Esophagus muscularis mucosa (tissue), 4 donors: ENCODE measurements at regions not wholly inside any gene's neighbourhood (a gene's known extent, or its start where the extent isn't known, plus 50 kb on each side); places are given as distances from the start of the nearest gene placed in this dataset.
A peak's percentile ranks its signal among the peaks of the same experiment; 100 is the strongest.

Experiments used
- DNase-seq: peaks from one replicate; pipeline ENCODE4 v3.0.0-alpha.2; 2017; ENCODE audit errors: extremely low spot score
- H3K27ac ChIP-seq, 4 donors: fragments of 200-600 bp; sonication (generic); replicated peaks in 1 of 4; 1 replicate in 3 of 4; 2 replicates in 1 of 4; pipeline ENCODE4 v1.5.1; 2016 to 2019; ENCODE audit warnings: mild to moderate bottlenecking in 1 of 4
- H3K27me3 ChIP-seq, 4 donors: fragments of 200-600 bp; sonication (generic); one replicate each; pipeline versions ENCODE4 v1.5.1 to v1.6.0; 2016 to 2019
- H3K36me3 ChIP-seq, 4 donors: fragments of 200-600 bp; sonication (generic); one replicate each; pipeline ENCODE4 v1.5.1; 2016 to 2019
- H3K4me1 ChIP-seq, 4 donors: fragments of 200-600 bp; sonication (generic); one replicate each; pipeline ENCODE4 v1.5.1; 2016 to 2019
- H3K4me3 ChIP-seq, 4 donors: fragments of 200-600 bp; sonication (generic); 1 replicate in 2 of 4; 2 replicates in 2 of 4; pipeline ENCODE4 v1.5.1; 2016 to 2019; ENCODE audit warnings: mild to moderate bottlenecking in 4 of 4, moderate library complexity in 1 of 4
- H3K9me3 ChIP-seq, 4 donors: fragments of 200-600 bp; sonication (generic); 1 replicate in 3 of 4; 2 replicates in 1 of 4; pipeline ENCODE4 v1.5.1; 2016 to 2019
- EP300 ChIP-seq: sonication (generic); formaldehyde crosslinking; IDR thresholded peaks from one replicate; pipeline ENCODE4 v1.6.1; 2017; ENCODE audit warnings: antibody characterized with exemption
- POLR2A ChIP-seq: fragments of 450-650 bp; IDR thresholded peaks from one replicate; pipeline ENCODE4 v1.6.1; 2017; ENCODE audit warnings: antibody characterized with exemption, moderate library complexity, mild to moderate bottlenecking, low read depth
- POLR2AphosphoS5 ChIP-seq, 2 donors: sonication (generic); formaldehyde crosslinking; IDR thresholded peaks; one replicate each; pipeline ENCODE4 v1.6.1; 2017; ENCODE audit warnings: antibody characterized with exemption in 2 of 2
- WGBS: methylation state at CpG from one replicate; pipeline ENCODE4 v1.1.5; 2018; 5-methylcytosine and 5-hydroxymethylcytosine counted together
- intact Hi-C: fragments of 100-400 bp; cut with DNase I; formaldehyde crosslinking; loops from one replicate; pipeline ENCODE4 v1.15.1; 2023
- TF ChIP-seq, protein P1 (sequence below), 3 experiments: fragments of 200-600 bp in 2 of 3; fragments of 450-650 bp in 1 of 3; sonication (generic) in 2 of 3; IDR thresholded peaks; one replicate each; pipeline ENCODE4 v1.5.1; 2017 to 2019; ENCODE audit warnings: antibody characterized with exemption in 3 of 3, mild to moderate bottlenecking in 2 of 3, moderate library complexity in 1 of 3

DNA sequence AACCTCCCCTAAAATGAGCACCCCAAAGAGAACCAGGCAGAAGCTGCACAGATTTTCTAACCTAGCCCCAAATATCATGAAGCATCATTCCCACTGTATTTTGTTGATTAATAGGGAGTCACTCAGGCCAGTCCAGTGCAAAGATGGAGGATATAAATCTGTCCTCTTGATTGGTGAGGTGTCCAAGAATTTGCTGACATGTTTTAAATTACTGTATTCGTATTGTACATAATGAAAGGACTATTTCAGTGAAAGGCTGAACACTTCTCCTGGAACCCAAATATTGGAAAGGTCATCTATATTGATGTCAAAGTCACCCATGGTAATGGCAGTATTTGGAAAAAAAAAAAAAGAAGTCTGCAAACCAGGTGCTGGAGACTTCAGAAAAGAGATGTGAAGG, 477.5 kb downstream of the RMST start:
- peaks cover 0 to 40% (median 38%) of the 10 kb centered on the region in 4 donors for H3K4me1 ChIP-seq
- no peaks in the 10 kb centered on the region for H3K9me3 ChIP-seq
- no peaks in the 10 kb centered on the region for H3K27me3 ChIP-seq
- no peaks in the 10 kb centered on the region for H3K36me3 ChIP-seq
- H3K27ac ChIP-seq: peak overlapping the region; percentile 47 to 69 (median 62)
- WGBS: 64% methylated on average over 1 of the region's 1 CpG
- H3K4me3 ChIP-seq: no peak overlapping the region
- intact Hi-C loops: no loop called here
- DNase-seq: no peak
- no peak for TF ChIP-seq POLR2AphosphoS5 (IDR thresholded peaks at IDR 0.05)
- TF ChIP-seq POLR2A: no peak
- TF ChIP-seq, protein P1, sequence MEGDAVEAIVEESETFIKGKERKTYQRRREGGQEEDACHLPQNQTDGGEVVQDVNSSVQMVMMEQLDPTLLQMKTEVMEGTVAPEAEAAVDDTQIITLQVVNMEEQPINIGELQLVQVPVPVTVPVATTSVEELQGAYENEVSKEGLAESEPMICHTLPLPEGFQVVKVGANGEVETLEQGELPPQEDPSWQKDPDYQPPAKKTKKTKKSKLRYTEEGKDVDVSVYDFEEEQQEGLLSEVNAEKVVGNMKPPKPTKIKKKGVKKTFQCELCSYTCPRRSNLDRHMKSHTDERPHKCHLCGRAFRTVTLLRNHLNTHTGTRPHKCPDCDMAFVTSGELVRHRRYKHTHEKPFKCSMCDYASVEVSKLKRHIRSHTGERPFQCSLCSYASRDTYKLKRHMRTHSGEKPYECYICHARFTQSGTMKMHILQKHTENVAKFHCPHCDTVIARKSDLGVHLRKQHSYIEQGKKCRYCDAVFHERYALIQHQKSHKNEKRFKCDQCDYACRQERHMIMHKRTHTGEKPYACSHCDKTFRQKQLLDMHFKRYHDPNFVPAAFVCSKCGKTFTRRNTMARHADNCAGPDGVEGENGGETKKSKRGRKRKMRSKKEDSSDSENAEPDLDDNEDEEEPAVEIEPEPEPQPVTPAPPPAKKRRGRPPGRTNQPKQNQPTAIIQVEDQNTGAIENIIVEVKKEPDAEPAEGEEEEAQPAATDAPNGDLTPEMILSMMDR (IDR thresholded peaks at IDR 0.05): no peak
- TF ChIP-seq EP300: no peak

DNA sequence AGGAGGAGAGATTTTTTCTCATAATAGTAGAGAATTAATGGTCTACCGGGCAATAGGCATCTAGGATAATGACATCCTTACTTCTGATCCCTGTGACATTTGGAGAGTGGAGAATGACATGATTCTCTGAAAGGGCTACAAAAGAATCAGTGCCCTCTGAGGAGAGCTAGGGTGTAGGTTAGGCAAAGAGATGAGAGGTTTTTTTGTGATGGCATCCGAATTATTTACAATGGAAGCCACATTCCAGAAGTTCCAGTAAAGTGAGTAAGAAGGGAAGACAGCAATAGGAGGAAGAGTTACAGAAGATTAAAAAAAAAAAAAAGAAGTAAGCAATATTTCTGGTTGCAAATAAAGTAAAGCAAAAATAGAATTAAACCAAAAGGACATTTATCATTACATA, 478.0 kb downstream of the RMST start:
- Histone ChIP-seq H3K4me1 (peaks cover 0 to 40% (median 38%) of the 10 kb centered on the region in 4 donors), H3K27ac (peak overlapping the region; percentile 47 to 69 (median 62)), H3K36me3 (no peaks in the 10 kb centered on the region), H3K9me3 (no peaks in the 10 kb centered on the region), H3K4me3 (no peak overlapping the region), H3K27me3 (no peaks in the 10 kb centered on the region)
- WGBS: 48% methylated on average over 2 of the region's 2 CpGs
- DNase-seq: no peak
- intact Hi-C loops: no loop called here
- TF ChIP-seq, protein P1 (IDR thresholded peaks at IDR 0.05): no peak
- peak in 1 of 2 donors; percentile 16 for TF ChIP-seq POLR2AphosphoS5 (IDR thresholded peaks at IDR 0.05)

DNA sequence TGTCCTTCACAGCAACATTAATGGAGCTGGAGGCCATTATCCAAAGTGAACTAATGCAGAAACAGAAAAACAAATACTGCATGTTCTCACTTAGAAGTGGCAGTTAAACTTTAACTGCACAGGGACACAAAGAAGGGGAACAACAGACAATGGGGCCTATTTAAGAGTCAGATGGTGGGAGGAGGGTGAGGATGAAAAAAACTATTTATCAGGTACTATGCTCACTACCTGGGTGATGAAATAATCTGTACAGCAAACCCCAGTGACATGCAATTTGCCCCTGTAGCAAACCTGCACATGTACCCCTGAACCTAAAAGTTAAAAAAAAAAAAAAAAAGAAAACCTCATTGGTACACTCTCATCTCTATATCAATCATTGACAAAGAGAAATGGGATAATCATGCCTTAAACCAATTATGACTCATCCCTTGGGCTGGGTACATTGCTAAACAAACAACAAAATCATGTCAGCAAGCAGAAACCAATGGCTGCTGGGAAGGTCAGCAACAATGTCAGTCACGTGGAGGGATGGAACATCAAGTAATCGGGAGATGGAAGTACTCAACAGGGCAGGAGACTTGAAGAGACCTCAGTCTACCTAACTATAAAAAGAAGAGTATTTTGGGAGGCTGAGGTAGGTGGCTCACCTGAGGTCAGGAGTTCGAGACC, 479.2 kb downstream of the RMST start:
- intact Hi-C loops: no loop called here
- no peak overlapping the region for H3K27ac ChIP-seq
- 89% methylated on average over 3 of the region's 3 CpGs for WGBS

DNA sequence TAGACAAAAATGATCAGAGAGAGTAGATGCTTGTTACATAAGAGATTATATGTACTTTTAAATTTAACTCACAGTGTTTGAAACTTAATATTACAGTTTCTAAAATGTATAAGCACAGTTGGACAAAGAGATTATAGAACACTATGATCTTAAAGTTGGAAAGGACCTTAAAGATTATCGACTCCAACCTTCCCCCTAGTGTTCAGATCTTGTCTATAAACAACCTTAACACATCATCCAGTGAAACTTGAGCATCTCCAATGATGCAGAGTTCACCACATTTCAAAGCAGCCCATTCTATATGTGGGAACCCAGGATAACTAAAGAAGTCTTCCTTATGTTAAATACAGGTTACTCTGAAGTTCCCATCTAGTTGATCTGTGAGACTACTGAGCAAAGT, 480.8 kb downstream of the RMST start:
- TF ChIP-seq, protein P1 (IDR thresholded peaks at IDR 0.05): no peak
- TF ChIP-seq POLR2AphosphoS5 (IDR thresholded peaks at IDR 0.05) (no peak), EP300 (no peak), POLR2A (no peak)
- no peak for DNase-seq
- H3K27me3 ChIP-seq: no peaks in the 10 kb centered on the region
- H3K27ac ChIP-seq: no peak overlapping the region
- H3K4me3 ChIP-seq: no peak overlapping the region
- no peaks in the 10 kb centered on the region for H3K36me3 ChIP-seq
- no peaks in the 10 kb centered on the region for H3K9me3 ChIP-seq
- peaks cover 0 to 29% (median 27%) of the 10 kb centered on the region in 4 donors for H3K4me1 ChIP-seq
- intact Hi-C loops: no loop called here
- 52% methylated on average over 1 of the region's 1 CpG for WGBS

More for the DNA sequence above, 479.2 kb downstream of the RMST start:
- TF ChIP-seq, protein P1 (IDR thresholded peaks at IDR 0.05): no peak
- TF ChIP-seq POLR2AphosphoS5 (IDR thresholded peaks at IDR 0.05) (no peak), EP300 (no peak), POLR2A (no peak)
- no peaks in the 10 kb centered on the region for H3K36me3 ChIP-seq
- H3K9me3 ChIP-seq: no peaks in the 10 kb centered on the region
- H3K4me3 ChIP-seq: no peak overlapping the region
- H3K27me3 ChIP-seq: no peaks in the 10 kb centered on the region
- H3K4me1 ChIP-seq: peaks cover 0 to 40% (median 38%) of the 10 kb centered on the region in 4 donors
- no peak for DNase-seq

DNA sequence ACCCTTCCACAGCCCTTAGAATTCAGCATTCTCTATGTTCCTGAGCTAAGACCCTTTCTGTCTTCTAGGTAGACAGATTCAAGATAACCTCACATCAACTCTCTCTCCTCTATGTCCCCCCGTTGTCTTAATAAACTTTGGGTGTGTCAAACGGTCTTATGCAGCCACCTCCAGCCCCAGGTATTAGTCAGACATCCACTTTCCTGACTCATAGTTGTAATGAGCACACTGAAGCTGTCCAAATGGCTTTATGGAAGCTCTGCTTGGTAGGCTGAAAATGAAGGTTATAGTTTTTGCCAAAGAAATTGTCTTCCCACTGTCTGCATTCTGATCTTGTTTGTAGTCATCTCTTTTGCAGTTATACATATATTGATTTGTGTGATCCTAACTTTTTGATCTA, 482.0 kb downstream of the RMST start:
- H3K9me3 ChIP-seq: no peaks in the 10 kb centered on the region
- WGBS: 73% methylated on average over 2 of the region's 2 CpGs
- intact Hi-C loops: no loop called here
- TF ChIP-seq POLR2A (no peak), POLR2AphosphoS5 (IDR thresholded peaks at IDR 0.05) (no peak), EP300 (no peak)
- TF ChIP-seq, protein P1 (IDR thresholded peaks at IDR 0.05): no peak
- H3K36me3 ChIP-seq: no peaks in the 10 kb centered on the region
- no peak for DNase-seq
- H3K27ac ChIP-seq: no peak overlapping the region
- no peak overlapping the region for H3K4me3 ChIP-seq
- no peaks in the 10 kb centered on the region for H3K27me3 ChIP-seq
- peaks cover 0 to 17% (median 15%) of the 10 kb centered on the region in 4 donors for H3K4me1 ChIP-seq
